ENCODE measurements at regions not wholly inside any gene's neighbourhood (a gene's known extent, or its start where the extent isn't known, plus 50 kb on each side); places are given as distances from the start of the nearest gene placed in this dataset.
A peak's percentile ranks its signal among the peaks of the same experiment; 100 is the strongest.

DNA sequence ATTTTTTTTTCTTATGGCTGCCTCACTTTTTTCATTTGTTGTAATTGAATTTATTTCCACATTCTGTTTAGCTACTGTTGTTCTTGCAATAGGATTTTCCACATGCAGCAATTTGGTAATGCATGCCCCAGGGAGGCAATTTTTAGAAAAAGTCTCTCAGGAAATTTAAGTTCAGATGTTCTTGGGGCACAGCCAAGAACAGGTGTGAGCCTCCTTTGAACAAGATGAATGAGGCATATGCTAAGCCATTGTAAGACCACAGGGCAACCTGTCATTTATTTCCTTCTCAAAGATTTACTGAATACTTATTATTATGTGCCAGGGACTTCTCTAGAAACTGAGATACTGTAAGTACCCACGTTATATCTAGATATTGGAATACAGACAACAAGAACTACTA is 549.5 kb downstream of the DIPK2A start:
- Histone ChIP-seq H3K4me1 (no peaks in the 10 kb centered on the region), H3K36me3 (no peaks in the 10 kb centered on the region), H3K27ac (no peak overlapping the region), H3K9me3 (no peaks in the 10 kb centered on the region), H3K27me3 (no peaks in the 10 kb centered on the region), H3K4me3 (no peak overlapping the region)
- no peak for ATAC-seq
- intact Hi-C loops (cut with DNase I): no loop called here
- peak in 1 of 4 donors; percentile 2 for DNase-seq
- TF ChIP-seq, protein P1, sequence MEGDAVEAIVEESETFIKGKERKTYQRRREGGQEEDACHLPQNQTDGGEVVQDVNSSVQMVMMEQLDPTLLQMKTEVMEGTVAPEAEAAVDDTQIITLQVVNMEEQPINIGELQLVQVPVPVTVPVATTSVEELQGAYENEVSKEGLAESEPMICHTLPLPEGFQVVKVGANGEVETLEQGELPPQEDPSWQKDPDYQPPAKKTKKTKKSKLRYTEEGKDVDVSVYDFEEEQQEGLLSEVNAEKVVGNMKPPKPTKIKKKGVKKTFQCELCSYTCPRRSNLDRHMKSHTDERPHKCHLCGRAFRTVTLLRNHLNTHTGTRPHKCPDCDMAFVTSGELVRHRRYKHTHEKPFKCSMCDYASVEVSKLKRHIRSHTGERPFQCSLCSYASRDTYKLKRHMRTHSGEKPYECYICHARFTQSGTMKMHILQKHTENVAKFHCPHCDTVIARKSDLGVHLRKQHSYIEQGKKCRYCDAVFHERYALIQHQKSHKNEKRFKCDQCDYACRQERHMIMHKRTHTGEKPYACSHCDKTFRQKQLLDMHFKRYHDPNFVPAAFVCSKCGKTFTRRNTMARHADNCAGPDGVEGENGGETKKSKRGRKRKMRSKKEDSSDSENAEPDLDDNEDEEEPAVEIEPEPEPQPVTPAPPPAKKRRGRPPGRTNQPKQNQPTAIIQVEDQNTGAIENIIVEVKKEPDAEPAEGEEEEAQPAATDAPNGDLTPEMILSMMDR (IDR thresholded peaks at IDR 0.05): no peak

DNA sequence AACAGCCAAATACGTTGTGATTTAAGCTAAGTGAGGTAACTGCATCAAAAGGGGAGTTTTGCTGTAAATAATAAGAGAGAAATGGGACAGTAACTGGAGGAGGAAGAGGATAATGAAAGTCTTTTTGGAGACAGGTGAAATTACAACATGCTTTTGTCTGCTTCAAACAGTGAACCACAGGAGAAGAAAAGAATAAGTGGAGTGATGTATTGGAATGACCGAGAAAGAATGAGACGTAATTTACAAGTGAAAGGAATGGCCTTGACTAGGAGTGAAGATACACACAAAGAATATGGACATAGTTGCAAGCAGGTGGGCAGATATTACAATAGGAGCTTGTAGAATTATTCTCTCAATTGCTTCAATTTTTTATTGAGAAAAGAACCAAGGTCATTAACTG is 550.8 kb downstream of the DIPK2A start:
- Histone ChIP-seq H3K4me3 (no peak overlapping the region), H3K4me1 (no peaks in the 10 kb centered on the region), H3K36me3 (no peaks in the 10 kb centered on the region), H3K27me3 (no peaks in the 10 kb centered on the region), H3K9me3 (no peaks in the 10 kb centered on the region), H3K27ac (no peak overlapping the region)
- TF ChIP-seq, protein P1 (IDR thresholded peaks at IDR 0.05): no peak
- intact Hi-C loops (cut with DNase I): no loop called here
- DNase-seq: no peak
- no peak for ATAC-seq

DNA sequence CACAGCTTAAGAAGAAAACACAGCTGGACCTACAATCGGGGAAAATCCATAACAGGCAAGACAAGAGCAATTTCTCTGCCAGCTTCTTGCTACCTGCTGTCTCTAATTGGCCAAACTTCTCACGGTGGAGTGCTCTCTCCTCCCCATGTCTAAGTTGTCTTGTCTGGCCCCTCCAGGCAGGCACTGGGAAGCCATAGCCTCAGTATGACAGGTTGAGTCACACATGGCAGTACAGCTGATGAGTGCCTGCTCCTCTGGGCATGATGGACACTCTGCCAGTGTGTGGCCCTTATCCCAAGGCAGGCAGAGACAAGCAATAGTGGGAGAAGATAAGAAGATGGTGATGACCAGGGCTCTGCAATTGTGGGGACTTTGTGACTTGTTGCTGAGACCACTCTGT is 551.8 kb downstream of the DIPK2A start:
- intact Hi-C loops (cut with DNase I): no loop called here
- TF ChIP-seq, protein P1 (IDR thresholded peaks at IDR 0.05): no peak
- Histone ChIP-seq H3K4me3 (no peak overlapping the region), H3K4me1 (no peaks in the 10 kb centered on the region), H3K27me3 (no peaks in the 10 kb centered on the region), H3K36me3 (no peaks in the 10 kb centered on the region), H3K27ac (no peak overlapping the region), H3K9me3 (no peaks in the 10 kb centered on the region)
- DNase-seq: peak in 1 of 4 donors; percentile 8
- ATAC-seq: no peak

DNA sequence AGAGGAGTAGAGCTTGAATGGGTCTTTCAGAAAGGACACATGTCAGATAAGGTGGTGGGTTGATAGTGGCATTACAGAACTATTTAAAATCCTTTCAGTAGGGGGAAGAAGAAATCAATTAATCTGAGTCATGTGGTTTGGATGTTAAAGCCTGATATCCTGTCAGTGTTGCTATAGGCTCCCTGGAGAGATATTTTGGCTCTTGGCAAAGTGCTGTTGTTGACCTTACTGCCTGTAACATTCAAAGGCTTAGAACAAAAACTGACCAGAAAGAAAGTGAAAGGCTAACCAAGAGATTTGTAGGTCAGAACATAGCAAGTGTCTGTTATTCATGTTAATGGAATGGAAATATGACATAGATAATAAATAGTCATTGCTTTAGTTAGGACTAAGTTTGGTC is 552.9 kb downstream of the DIPK2A start:
- TF ChIP-seq, protein P1 (IDR thresholded peaks at IDR 0.05): no peak
- H3K27ac ChIP-seq: no peak overlapping the region
- H3K4me1 ChIP-seq: no peaks in the 10 kb centered on the region
- no peaks in the 10 kb centered on the region for H3K9me3 ChIP-seq
- no peaks in the 10 kb centered on the region for H3K27me3 ChIP-seq
- H3K4me3 ChIP-seq: no peak overlapping the region
- H3K36me3 ChIP-seq: no peaks in the 10 kb centered on the region
- no peak for ATAC-seq
- no peak for DNase-seq
- intact Hi-C loops (cut with DNase I): no loop called here

DNA sequence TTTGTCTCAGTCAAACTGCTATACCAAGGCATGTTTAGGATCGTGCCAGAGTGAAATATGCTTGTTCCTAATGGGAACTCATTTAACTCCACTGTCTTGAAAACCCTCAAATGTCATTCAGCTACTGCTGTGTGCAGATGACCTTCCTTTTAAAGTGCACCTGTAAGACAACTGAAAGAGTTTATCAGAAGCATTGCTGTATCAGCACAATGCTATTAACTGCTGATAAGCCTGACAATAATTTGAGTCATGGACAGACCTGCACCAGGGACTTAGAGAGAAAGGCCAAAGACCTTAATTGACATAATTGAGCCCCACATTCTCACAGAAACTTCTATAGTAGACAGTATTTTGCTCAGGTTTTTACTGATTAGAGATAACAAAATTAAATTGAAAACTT is 557.9 kb downstream of the DIPK2A start:
- no peaks in the 10 kb centered on the region for H3K36me3 ChIP-seq
- DNase-seq: no peak
- intact Hi-C loops (cut with DNase I): no loop called here
- no peak overlapping the region for H3K4me3 ChIP-seq
- no peaks in the 10 kb centered on the region for H3K4me1 ChIP-seq
- H3K27me3 ChIP-seq: no peaks in the 10 kb centered on the region
- TF ChIP-seq, protein P1 (IDR thresholded peaks at IDR 0.05): no peak
- H3K9me3 ChIP-seq: no peaks in the 10 kb centered on the region
- H3K27ac ChIP-seq: no peak overlapping the region
- no peak for ATAC-seq

Measured in left lung (tissue), 4 donors.